HPDE6-E6E7 (cell line): ENCODE measurements at regions not wholly inside any gene's neighbourhood (a gene's known extent, or its start where the extent isn't known, plus 50 kb on each side); places are given as distances from the start of the nearest gene placed in this dataset.

Experiments used
- DNase-seq: peaks from one replicate; pipeline ENCODE4 v3.0.0; 2011; ENCODE audit warnings: missing footprints; ENCODE audit errors: extremely low spot score

DNA sequence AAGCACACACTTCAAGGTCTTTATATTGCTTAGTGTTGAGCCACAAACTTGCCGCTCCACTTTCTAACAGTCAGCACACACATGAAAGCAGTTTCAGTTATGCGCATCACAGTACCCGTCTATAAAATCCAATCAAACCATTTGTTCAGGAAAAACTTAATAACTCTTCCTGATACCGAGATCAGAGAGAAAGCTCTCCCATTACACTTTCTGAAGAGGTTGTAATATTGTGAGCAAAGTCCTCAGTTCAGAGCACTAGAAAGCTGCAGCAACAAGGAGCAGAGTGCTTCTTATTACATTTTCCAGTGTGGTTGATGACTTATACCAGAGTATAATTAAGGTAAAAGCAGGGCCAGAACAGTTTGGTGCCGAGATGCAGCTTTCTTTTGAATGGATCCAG is 102.8 kb upstream of the F3 start:
- DNase-seq = no peak

DNA sequence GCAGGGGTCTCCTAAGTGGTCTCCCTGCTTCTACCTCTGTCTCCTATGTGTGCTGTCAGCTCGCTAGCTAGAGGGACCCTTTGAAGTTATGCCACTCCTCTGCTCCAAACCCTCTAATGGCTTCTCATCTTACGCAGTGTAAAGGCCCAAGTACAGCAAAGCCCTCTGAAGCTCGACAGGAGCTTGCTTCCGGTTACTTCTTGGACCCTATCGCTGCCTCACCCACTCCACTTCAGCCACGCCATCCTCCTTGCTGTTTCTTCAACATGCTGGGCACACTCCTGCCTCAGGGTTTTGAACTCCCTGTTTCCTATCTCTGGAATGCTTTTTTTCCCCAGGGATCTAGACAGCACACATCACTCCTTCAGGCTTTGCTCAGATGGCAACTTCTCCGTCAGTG is 102.3 kb upstream of the F3 start:
- no peak for DNase-seq

GRCh38 chr1:94642617-94643321 is 101.2 kb upstream of the F3 start:
- DNase-seq = no peak

DNA sequence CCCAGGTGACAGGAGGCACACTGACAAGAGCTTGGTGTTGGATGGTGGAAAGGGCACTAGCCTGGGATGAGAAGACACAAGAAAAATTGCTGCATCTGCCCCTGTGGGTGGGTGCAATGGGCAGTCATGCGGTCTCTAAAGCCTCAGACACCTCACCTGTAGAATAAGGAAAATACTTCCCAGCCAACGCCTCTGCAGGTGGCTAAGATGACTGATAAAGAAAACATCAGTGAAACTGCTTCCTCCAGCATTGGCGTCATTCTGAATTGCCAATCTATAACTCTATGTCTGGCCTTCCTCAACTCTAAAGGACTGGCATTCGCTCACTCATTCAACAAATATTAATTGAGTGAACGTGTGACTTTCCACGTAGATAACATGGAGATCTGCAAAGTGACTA is 100.4 kb upstream of the F3 start:
- DNase-seq = no peak

DNA sequence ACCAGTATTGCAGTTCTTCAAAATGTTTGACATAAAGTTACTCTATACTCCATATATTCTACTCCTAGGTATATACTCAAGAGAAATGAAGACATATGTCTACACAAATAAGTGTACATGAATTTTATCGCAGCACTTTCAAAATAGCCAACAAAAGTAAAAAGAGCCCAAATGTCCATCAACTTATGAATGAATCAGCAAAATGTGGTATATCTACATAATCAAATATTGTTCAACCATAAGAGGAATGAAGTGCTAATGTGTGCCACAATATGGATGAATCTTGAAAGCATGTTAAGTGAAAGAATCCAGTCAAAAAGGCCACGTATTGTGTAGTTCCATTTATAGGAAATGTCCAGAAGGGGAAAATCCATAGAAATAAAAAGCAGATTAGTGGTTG is 98.6 kb upstream of the F3 start:
- no peak for DNase-seq

DNA sequence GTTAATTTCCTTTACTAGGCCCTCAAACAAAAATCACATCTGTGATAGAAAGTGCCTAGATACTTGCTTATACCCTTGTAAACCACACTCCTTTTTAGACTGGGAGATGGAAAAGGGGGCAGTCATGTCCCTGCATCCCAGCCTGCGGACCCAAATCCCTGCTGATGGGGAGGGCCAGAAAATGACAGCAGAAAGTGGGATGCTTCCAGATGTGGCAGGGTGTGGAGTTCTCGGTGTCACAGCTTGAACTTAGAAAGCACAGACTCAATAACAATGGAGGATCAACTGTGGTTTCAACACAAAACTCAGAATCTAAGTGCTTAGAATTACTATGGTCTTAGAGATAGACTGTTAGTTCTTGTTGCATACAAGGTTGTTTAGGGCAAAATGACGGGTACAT is 95.6 kb upstream of the F3 start:
- DNase-seq = no peak

- no peak for DNase-seq
Measured at GRCh38 chr1:94636624-94637023, 95.1 kb upstream of the F3 start.

DNA sequence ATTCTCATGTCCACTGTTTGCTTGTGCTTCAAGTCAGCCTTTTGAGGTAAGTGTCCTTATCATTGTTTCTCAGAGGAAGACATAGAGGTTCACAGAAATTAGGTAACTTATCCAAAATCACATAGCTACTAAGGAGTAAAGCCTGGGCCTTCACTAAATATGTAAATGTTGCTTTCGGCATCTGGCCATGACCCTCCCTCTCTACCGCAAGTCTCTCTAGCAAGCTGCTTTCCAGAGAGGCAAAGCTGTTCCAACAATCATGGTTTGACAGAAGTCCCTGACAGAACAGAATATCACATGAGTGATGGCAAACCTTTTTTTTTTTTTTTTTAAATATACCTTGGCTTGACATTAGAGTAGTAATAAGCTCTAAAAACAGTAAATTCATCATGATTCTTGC is 94.5 kb upstream of the F3 start:
- DNase-seq = no peak

DNA sequence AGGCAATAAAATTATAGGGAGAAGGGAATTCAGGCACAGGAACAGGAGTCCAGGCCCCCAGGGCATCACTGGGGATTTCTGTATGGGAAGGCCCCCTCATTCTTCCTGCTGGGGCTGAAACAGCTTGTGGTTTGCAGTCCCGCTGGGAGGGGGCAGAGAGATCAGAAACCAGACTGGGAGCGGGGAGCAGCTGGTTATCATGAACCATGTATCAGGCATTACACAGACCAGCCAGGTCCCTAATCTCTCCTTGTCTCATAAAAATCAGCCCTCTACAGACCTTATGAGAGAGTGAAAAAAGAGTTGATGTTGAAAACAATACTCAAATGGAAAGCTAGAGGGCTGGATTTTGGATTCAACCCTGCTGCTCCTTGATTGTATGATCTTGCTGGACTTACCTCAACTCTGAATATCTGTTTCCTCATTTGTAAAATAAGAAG is 93.4 kb upstream of the F3 start:
- no peak for DNase-seq

GRCh38 chr1:94633051-94633450 is 91.5 kb upstream of the F3 start:
- DNase-seq = no peak

- no peak for DNase-seq
Measured at GRCh38 chr1:94629259-94630181, 88.0 kb upstream of the F3 start.

DNA sequence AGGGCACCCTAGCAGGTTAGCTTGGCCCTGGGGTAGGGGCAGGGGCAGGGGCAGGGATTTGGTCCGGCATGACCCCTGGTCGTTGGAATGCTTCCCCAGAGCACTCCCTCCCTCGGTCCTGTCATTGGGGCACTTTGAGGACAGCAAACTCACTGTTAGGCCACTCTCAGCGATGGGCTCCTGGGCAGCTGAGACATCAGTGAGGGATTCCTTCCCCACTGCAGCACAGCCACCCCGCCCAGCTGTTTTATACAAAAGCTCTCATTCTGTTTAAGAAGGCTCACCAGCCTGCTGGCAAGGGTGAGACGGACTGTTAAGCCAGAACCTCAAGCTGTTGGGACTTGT is 86.9 kb upstream of the F3 start:
- DNase-seq = no peak

DNA sequence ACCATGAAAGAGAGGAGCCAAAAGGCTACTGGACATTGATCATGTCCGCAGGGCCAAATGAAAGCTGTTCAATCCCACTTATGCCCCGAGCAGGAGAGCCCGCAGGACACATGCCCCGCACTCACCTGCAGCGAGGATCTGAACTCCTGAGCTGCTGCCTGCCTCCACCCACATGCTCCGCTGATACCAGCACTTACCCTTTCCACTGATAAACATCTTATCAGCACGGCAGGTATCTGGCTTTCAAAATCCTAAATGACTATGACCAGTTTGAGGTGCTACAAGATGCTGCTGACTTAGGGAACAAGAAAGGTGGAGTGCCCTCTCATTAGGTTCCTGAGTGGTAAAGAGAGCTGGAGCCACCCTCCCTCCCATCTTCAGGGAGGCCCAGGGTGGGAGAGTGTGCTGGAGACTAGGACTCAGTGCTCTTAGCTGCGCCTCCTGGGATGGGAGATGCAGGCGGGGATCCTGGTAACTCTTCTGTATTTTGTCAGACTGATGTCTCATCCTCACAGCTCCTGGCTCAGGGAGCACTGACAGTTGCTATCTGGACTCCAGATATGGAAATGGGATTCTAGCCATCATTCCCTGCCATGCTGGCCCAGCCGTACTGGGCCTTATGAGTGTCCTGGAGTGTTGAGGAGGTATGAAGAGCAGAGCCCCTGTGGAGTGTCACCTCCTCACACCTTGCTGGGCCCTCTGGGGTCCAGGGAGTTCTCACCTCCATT is 86.4 kb upstream of the F3 start:
- no peak for DNase-seq

- DNase-seq = no peak
Measured at GRCh38 chr1:94624203-94624602, 82.6 kb upstream of the F3 start.

DNA sequence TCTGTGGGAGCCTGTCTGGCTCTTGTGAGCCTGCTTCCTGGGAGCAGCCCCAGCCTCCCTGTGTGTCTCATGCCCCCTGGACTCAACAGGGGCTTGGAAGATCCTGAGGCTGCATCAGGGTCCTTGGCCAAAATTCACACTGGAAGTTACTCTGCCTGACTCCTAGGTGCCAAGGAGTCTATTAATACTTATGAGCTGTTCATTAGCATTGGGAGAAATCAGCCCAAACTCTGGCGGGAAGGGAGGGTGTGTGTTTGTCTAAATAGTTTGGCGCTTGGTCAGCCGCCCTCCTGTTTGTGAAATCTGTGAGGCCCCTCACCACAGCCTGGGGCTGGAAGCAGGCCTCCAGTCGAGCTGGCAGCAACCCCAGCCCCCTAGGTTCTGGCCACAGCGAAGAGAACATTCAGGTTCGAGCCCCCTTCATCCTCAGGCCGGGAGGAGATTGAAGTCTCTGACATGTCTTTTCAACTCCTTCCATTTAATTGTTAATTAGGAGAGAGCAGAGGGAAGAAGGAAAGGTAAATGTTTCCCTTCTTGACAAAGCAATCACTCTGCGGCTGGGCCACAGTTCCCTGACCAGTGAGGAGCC is 82.1 kb upstream of the F3 start:
- DNase-seq = peak; percentile 58

GRCh38 chr1:94622757-94623156 is 81.2 kb upstream of the F3 start:
- peak; percentile 64 for DNase-seq

DNA sequence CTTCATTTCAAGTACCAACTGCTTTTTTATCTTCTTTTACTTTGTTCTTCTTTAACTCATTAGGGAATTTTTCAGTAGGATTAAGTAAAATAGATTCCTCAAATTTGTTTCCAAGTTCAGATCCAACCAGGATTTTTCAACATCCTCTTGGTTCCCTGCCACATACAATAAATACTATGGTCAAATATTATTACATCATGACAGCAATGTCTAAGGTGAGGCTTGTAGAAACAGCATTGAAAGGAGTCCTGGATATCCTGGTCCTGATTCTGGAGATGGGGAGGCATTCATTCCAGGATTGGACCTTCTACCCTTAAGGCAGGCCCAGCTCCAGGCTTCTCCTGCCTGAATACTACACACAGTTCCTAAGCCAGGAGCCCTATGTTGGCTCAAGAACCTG is 80.2 kb upstream of the F3 start:
- no peak for DNase-seq

- DNase-seq = peak; percentile 88
Measured at GRCh38 chr1:94621395-94621794, 79.8 kb upstream of the F3 start.

- DNase-seq = no peak
Measured at GRCh38 chr1:94620345-94621031, 78.9 kb upstream of the F3 start.

DNA sequence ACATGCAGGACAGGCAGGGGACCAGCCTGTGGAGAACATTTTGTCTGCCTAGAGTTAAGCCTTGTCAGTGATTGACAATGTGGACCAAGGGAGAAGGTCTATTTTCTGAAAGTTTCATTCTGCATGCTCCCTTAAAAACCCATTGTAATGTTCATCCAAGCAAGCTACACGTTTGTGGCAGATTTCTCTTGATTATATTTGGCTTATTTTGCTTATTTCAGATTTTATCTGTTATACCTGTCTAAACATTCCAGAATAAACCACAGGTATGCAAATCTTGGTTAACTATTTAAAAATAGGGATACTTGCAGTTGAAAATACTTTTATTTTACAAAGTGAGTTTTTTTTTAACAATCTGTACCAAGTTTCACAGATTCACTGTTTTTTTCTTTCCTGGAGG is 78.2 kb upstream of the F3 start:
- no peak for DNase-seq

DNA sequence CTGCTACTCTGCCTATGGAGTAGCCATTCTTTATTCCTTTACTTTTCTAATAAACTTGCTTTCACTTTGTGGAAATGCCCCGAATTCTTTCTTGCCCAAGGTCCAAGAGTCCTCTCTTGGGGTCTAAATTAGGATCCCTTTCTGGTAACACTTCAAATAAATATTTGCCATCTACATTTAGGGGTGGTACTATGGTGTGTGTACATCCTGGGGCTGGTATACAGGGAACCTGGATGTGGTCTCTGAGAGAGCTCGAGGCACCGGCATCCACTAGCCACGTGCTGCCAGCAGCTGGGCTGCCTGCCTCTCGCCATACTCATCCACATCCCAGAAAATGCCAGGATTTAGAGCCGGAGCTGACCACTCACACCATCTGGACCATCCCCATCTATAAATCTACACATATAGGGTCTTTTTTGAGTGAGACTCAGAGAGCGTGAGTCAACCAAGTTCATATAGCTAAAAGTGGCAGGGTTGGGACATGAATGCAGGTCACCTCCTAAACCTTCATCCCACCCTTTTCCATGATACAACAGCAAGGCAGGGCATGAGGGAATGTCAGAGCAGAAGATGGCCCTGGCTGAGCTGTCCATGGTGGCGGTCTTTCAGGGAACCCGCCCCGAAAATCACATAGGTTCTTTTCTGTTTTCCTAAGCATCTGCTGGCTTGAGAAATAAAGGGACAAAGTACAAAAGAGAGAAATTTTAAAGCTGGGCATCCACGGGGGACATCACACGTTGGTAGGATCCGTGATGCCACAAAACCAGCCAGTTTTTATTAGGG is 76.6 kb upstream of the F3 start:
- no peak for DNase-seq
